ENCODE measurements at regions not wholly inside any gene's neighbourhood (a gene's known extent, or its start where the extent isn't known, plus 50 kb on each side); places are given as distances from the start of the nearest gene placed in this dataset.

GRCh38 chr4:107520368-107520767 lies 199.7 kb downstream of the PAPSS1 start:
- Histone ChIP-seq H3K4me2 (ENCODE audit: low read length) (no peak overlapping the region), H3K9me3 (ENCODE audit: control insufficient read depth in 1 of 2, insufficient read depth in 1 of 2, low read depth in 1 of 2, low read length in 2 of 2) (no peaks in the 10 kb centered on the region), H3K9me2 (ENCODE audit: insufficient read depth) (no peaks in the 10 kb centered on the region), H3K79me2 (ENCODE audit: insufficient read depth, low read length) (no peaks in the 10 kb centered on the region), H3K36me3 (ENCODE audit: control insufficient read depth in 1 of 2, insufficient read depth in 2 of 2, low read length in 2 of 2) (no peaks in the 10 kb centered on the region), H3K27me3 (ENCODE audit: insufficient read depth, low read length) (no peaks in the 10 kb centered on the region), H2AFZ (ENCODE audit: low read depth, low read length, poor library complexity, severe bottlenecking) (no peak overlapping the region), H3K4me3 (replicated peaks in 1 of 2; ENCODE audit: low read depth in 1 of 2, low read length in 2 of 2) (no peak overlapping the region), H3K4me1 (ENCODE audit: control insufficient read depth in 1 of 2, insufficient read depth in 2 of 2, low read length in 2 of 2) (no peaks in the 10 kb centered on the region), H4K20me1 (ENCODE audit: insufficient read depth) (no peaks in the 10 kb centered on the region), H3K9ac (ENCODE audit: low read length) (no peak overlapping the region), H3K27ac (ENCODE audit: low read depth, low read length) (no peak overlapping the region)
- no TSS peak for BruUV-seq (replicated peaks)
- DNase-seq (ENCODE audit: low read depth, low spot score) (no peak), ATAC-seq (no peak)
- ChIA-PET CTCF (no interaction called here), RAD21 (ENCODE audit: low non-redundant PET in 1 of 2, low total read pairs in 2 of 2, uncharacterized antibody in 2 of 2, unreplicated experiment in 2 of 2) (no interaction called here), POLR2A (no interaction called here)
- no peak for TF ChIP-seq JUND (IDR thresholded peaks at IDR 0.05)
- no peak for TF ChIP-seq YY1 (IDR thresholded peaks at IDR 0.05; ENCODE audit: extremely low read depth, insufficient replicate concordance, low read depth, low read length)
- no peak for TF ChIP-seq ZNF274 (IDR thresholded peaks at IDR 0.05; ENCODE audit: low read depth, low read length)
- TF ChIP-seq CEBPB (IDR thresholded peaks at IDR 0.05; ENCODE audit: low read depth): no peak
- TF ChIP-seq EZH2phosphoT487 (IDR thresholded peaks at IDR 0.05; ENCODE audit: borderline replicate concordance): no peak
- TF ChIP-seq SIN3A (IDR thresholded peaks at IDR 0.05; ENCODE audit: low read depth): no peak
- TF ChIP-seq ZFX (IDR thresholded peaks at IDR 0.05): no peak
- TF ChIP-seq MAX (IDR thresholded peaks at IDR 0.05): no peak
- TF ChIP-seq POLR2AphosphoS5 (IDR thresholded peaks at IDR 0.05; ENCODE audit: low read depth, low read length): no peak
- intact Hi-C loops (cut with micrococcal nuclease): no loop called here

GRCh38 chr4:107519053-107519452 lies 201.0 kb downstream of the PAPSS1 start:
- BruUV-seq (replicated peaks): no TSS peak
- Histone ChIP-seq H3K9me2 (ENCODE audit: insufficient read depth) (no peaks in the 10 kb centered on the region), H4K20me1 (ENCODE audit: insufficient read depth) (no peaks in the 10 kb centered on the region), H2AFZ (ENCODE audit: low read depth, low read length, poor library complexity, severe bottlenecking) (no peak overlapping the region), H3K36me3 (ENCODE audit: control insufficient read depth in 1 of 2, insufficient read depth in 2 of 2, low read length in 2 of 2) (no peaks in the 10 kb centered on the region), H3K27ac (ENCODE audit: low read depth, low read length) (no peak overlapping the region), H3K9me3 (ENCODE audit: control insufficient read depth in 1 of 2, insufficient read depth in 1 of 2, low read depth in 1 of 2, low read length in 2 of 2) (no peaks in the 10 kb centered on the region), H3K27me3 (ENCODE audit: insufficient read depth, low read length) (no peaks in the 10 kb centered on the region), H3K4me3 (replicated peaks in 1 of 2; ENCODE audit: low read depth in 1 of 2, low read length in 2 of 2) (no peak overlapping the region), H3K4me1 (ENCODE audit: control insufficient read depth in 1 of 2, insufficient read depth in 2 of 2, low read length in 2 of 2) (no peaks in the 10 kb centered on the region), H3K4me2 (ENCODE audit: low read length) (no peak overlapping the region), H3K79me2 (ENCODE audit: insufficient read depth, low read length) (no peaks in the 10 kb centered on the region), H3K9ac (ENCODE audit: low read length) (no peak overlapping the region)
- intact Hi-C loops (cut with micrococcal nuclease): loop anchor here (2.0 to 10.0 kb wide), 5 partner anchors 334 to 1252 kb away; no protein-coding TSS in a partner anchor
- ChIA-PET RAD21 (ENCODE audit: low non-redundant PET in 1 of 2, low total read pairs in 2 of 2, uncharacterized antibody in 2 of 2, unreplicated experiment in 2 of 2) (no interaction called here), CTCF (interaction anchor here (0.6 to 1.6 kb wide), 4 partner anchors 336 to 1149 kb away, joined by 3 to 5 read pairs (median 4); no protein-coding TSS in a partner anchor), POLR2A (no interaction called here)
- ATAC-seq (peak; percentile 62), DNase-seq (ENCODE audit: low read depth, low spot score) (peak; percentile 19)
- no peak for TF ChIP-seq YY1 (IDR thresholded peaks at IDR 0.05; ENCODE audit: extremely low read depth, insufficient replicate concordance, low read depth, low read length)
- TF ChIP-seq RAD21 (IDR thresholded peaks at IDR 0.05; ENCODE audit: low read depth): peak; percentile 72
- no peak for TF ChIP-seq EZH2 (IDR thresholded peaks at IDR 0.05)
- peak; percentile 42 to 67 (median 49); a peak in 4 of 6 replicates for TF ChIP-seq CTCF (IDR thresholded peaks at IDR 0.05 in 2 of 3, conservative IDR thresholded peaks at IDR 0.05 in 1 of 3; ENCODE audit: borderline replicate concordance in 1 of 3, insufficient read depth in 1 of 3, low read depth in 2 of 3, low read length in 2 of 3)
